Thyroid gland (tissue), 4 donors: ENCODE measurements at regions not wholly inside any gene's neighbourhood (a gene's known extent, or its start where the extent isn't known, plus 50 kb on each side); places are given as distances from the start of the nearest gene placed in this dataset.

Experiments used
- CTCF ChIP-seq, 6 experiments: fragments of 200-600 bp in 3 of 6; fragments of 450-650 bp in 3 of 6; sonication (generic) in 3 of 6; IDR thresholded peaks; one replicate each; pipeline ENCODE4 v1.5.1; 2016 to 2019; ENCODE audit warnings: antibody characterized with exemption in 6 of 6, mild to moderate bottlenecking in 2 of 6, inconsistent platforms in 1 of 6, moderate library complexity in 1 of 6
- POLR2A ChIP-seq, 2 donors: fragments of 450-650 bp; IDR thresholded peaks; one replicate each; pipeline ENCODE4 v1.6.1; 2017; ENCODE audit warnings: antibody characterized with exemption in 2 of 2, mild to moderate bottlenecking in 2 of 2, moderate library complexity in 1 of 2

GRCh38 chr17:73827627-73828291, 183.5 kb upstream of the SDK2 start:
- TF ChIP-seq POLR2A (IDR thresholded peaks at IDR 0.05) (no peak), CTCF (IDR thresholded peaks at IDR 0.05) (no peak)
